GM19043 (cell line): ENCODE measurements at regions not wholly inside any gene's neighbourhood (a gene's known extent, or its start where the extent isn't known, plus 50 kb on each side); places are given as distances from the start of the nearest gene placed in this dataset.
A peak's percentile ranks its signal among the peaks of the same experiment; 100 is the strongest.
"Not testable (repeated sequence)": the region's sequence is repeated elsewhere in the genome, so short reads cannot be mapped to it uniquely, and the experiment has no call there.

ENCODE experiments used
- ATAC-seq: cut with Tn5 transposase; IDR thresholded peaks from one replicate; pipeline ENCODE4 v1.9.1; 2021; ENCODE audit warnings: low read depth; ENCODE audit not compliant: unreplicated experiment

DNA sequence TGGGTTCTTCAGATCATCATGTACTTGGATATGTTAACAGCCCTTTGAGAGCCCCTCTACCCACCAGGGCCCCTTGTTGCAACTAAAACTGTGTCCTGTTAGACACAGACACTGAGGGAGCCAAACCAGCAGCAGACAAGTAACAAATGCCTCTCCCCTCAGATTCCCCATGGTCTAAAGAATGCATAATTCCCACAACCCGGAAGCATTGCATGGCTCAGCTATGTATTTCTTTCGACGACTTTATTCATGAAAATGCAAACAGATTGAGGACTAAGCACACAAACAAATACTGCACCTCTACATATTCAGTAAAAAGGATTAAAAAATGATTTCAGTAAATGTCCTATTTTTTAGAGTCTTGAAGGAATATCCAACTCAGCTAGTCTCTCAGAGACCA lies 70.1 kb upstream of the HECW1 start:
- ATAC-seq: no peak

DNA sequence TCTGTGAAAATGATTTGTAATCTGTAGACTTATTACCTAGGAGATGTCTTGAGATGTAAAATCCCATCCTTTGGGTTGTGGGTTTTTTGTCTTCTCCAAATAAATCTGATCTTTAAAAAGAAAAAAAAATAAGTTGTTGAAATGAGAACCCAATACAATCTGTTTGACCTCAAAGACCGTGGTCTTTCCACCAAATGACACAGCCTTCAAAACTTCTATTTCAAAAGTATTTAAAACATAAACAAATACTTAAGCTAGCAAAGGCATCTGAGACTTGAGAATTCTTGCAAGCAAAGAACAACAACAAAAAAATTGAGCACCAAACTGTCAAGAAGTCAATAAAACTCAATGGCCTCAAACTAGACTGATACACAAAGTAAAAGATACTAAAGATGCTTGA lies 67.9 kb upstream of the HECW1 start:
- ATAC-seq: no peak

DNA sequence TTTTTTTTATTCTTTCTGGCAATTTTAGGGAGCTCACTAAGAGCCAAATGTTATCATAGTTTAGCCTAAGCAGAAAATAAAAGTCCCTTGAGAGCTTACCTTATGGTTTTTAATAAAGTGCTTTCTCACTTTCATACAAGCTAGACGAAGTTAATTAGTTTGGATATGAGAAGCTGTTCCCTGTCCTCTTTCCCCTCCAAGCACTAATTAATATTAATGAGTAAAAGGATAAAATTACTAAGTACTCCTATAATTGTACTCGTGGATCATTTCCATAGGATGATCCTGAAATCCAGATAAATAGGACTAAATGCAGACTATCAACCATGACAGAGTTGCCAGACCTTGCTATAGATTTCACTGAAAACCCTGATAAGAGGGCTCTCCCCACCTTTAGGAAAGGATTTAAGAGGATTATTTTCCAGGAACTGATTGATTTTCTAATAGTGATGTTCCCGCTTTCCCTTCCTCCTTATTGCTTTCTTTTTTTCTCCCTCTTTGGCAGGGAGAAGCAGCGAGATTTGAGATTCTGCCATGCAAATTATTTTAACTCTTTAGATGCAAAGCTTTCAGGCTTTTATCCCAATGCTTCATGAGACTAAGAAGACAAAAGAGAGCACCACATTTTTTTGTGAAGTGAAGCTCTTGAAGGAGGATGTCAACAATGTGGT lies 58.3 kb upstream of the HECW1 start:
- no peak for ATAC-seq

DNA sequence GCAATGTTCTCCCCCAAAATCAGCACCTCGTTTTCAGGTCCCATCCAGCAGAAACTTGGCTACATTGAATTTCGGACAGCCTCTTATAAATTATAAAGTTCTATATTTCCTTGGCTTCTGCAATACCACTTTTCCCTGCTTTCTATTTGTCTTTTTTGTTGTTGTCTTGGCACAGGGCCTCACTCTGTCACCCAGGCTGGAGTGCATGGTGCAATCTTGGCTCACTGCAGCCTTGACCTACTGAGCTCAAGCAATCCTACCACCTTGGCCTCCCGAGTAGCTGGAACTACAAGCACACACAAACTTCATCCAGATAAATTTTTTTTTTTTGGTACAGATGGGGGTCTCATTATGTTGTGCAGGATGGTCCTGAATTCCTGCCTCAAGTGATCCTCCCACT lies 55.3 kb upstream of the HECW1 start:
- no peak for ATAC-seq

DNA sequence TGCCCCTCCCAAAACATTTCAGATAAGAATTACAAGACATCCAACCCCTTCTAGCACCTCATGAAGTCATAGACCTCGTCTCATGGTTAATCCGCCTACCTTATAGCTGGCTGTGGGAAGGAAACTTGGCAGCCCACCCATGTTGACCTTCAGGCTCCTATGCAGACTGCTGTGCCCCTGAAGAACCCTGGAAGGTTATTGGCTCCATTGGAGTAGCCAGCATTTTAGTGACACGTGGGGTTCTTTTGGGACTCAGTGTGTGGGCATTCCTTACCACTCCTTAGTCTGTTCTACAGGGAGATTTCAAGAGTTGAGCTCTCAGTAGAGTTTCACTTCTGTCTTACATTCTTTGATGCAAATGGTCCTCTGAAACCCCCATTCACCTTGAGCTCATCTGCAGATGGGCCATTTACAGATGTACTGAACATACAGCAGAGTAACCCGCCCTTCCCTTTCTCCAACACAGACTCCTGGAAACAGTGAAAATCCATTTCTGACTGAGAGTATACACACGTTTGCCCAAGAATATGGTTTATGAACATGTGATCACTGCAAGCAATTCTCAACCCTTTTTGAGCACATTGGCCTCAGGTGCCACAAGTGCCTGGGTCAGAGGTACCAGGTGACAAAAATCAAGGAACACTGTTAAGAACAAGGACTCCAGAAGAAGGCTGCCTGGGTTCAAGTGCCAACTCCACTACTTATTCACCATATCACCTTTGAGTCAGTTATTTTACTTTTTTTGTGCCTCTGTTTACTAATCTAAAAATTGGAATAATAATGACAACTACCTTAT lies 54.0 kb upstream of the HECW1 start:
- ATAC-seq: peak; percentile 43

DNA sequence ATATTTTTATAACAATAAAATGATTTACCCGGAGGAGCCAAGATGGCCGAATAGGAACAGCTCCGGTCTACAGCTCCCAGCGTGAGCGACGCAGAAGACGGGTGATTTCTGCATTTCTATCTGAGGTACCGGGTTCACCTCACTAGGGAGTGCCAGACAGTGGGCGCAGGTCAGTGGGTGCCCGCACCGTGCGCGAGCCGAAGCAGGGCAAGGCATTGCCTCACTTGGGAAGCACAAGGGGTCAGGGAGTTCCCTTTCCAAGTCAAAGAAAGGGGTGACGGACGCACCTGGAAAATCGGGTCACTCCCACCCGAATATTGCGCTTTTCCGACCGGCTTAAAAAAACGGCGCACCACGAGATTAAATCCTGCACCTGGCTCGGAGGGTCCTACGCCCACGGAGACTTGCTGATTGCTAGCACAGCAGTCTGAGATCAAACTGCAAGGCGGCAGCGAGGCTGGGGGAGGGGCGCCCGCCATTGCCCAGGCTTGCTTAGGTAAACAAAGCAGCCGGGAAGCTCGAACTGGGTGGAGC lies 53.3 kb upstream of the HECW1 start:
- not testable (repeated sequence) for ATAC-seq
